ENCODE measurements at regions not wholly inside any gene's neighbourhood (a gene's known extent, or its start where the extent isn't known, plus 50 kb on each side); places are given as distances from the start of the nearest gene placed in this dataset.

DNA sequence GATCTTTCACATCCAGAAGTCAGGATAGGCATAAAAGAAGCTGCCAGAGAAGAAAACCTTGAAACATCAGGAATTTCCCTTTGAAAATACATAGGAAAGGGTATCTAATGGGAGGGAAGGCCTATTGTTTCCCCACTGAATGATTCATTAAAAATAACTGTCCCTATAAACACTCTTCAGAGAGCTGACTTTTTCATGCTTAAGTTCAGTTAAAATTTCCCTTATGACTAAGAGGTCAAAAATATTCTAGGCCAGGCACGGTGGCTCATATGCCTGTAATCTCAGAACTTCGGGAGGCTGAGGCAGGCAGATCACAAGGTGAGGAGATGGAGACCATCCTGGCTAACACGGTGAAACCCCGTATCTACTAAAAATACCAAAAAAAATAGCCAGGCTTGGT, 499.5 kb downstream of the ENC1 start:
- no peak for DNase-seq

DNA sequence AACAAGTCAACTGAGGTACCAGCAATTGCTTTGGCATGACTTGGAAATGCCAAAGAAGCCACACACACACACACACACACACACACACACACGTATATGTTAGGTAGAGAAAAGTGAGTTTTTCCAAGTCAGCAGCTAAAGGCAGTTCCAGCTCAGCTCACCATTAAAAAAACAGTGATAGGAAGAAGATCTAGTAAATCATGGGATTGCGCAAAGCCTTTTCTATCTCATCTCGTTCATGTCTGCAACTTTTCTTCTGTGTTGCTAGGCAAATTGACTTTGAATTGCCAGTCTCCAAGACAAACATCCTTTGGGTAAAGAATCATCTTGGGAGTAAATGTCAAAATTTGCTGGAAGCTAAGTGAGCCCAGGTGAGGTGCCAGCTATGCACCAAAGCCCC, 500.1 kb downstream of the ENC1 start:
- DNase-seq, result no peak

- DNase-seq, result no peak
These were observed 500.9 kb downstream of the ENC1 start for GRCh38 chr5:74139589-74139988.

- DNase-seq, result no peak
These were observed 501.8 kb downstream of the ENC1 start for GRCh38 chr5:74138721-74139120.

DNA sequence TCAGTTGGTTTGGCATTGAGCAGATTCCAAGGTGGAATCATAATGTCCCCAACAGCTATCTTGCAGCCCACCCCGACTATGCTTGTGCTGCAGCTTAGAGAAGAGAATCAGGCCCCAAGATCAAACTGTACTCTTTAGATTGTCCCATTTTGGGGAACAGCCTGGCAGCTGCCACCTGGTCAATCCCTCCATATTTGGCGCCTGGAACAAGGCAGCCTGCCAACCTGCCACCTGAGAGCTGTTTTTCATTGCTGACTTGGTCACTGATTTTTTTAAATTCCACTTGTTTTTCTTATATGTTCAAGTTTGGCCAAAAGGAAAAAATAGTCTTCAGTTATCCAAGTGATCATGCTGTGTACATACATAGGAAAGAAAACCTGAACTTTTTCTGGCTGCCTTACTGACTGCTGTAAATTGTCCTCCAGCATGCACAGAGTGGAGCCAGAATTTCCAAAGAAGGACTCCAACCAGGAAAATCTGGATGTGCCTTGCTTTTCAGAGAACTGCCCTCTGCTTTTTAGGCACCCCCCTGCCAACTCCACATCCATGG, 504.2 kb downstream of the ENC1 start:
- DNase-seq, result no peak

DNA sequence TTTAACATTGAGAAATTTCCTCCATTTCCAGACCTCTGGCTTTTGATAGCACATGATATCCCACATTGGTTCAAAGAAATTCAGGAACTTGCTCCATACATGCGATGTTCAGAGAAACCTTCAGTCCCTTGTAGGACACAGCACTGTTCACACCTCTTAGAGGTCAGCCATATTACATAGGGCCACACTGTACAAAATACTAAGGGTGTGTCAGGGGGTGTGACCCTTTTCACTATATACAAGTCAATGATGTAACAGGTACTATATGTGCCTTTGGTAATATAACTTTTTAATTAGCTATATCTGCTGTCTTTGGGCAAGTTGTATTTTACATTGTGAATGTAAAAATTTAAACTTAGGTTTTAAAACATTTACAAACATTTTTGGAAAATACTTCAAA, 505.5 kb downstream of the ENC1 start:
- DNase-seq, result no peak

GRCh38 chr5:74132485-74132884, 506.5 kb downstream of the ARHGEF28 start:
- no peak for DNase-seq

GRCh38 chr5:74131250-74131649, 505.3 kb downstream of the ARHGEF28 start:
- no peak for DNase-seq

- peak; percentile 90 to 93 for DNase-seq
These were observed 504.3 kb downstream of the ARHGEF28 start for GRCh38 chr5:74130155-74130897.

- DNase-seq, result peak; percentile 61 to 68
These were observed 501.7 kb downstream of the ARHGEF28 start for GRCh38 chr5:74127381-74128320.

- DNase-seq, result no peak
These were observed 500.3 kb downstream of the ARHGEF28 start for GRCh38 chr5:74126294-74126693.

DNA sequence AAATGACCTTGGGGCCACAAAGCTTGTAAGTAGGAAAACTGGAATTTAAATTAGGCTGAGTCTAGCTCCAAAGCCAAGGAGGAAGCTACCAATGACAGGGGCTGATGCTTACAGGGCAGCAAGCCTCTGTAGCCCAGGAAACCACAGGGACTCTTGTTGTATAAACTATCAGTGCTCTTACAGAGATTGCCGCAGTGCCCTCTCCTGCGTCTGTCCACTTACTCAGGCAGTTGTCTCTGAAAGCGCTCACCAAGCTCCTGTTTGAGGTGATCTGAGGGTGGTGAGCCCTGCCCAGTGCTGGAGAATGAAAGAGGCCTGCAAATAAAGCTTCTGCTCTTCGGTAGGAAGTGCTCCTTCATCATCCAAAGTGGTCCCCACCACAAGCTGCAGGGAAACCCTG, 498.8 kb downstream of the ARHGEF28 start:
- peak in 1 of 2 experiments; percentile 21 for DNase-seq

DNA sequence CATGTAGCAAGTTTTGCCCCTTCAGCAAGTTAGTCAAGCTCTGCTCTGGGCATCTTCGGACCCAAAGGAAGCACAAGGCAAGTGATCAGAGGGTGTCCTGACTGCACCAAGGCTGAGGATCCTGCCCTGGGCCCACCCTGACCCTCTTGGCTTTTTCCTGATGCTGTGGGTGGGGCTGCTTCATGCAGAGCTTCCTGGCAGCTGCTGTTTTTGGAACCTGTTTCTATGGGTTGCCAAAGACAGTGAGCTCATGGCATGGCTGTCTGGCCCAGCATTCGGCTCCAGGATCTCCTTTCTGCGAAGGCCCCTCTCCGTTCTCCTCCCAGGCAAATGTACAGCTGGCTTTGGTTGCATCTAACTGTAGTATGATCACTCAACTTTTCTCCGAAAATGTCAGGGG, 497.9 kb downstream of the ARHGEF28 start:
- peak in 1 of 2 experiments; percentile 19 for DNase-seq

DNA sequence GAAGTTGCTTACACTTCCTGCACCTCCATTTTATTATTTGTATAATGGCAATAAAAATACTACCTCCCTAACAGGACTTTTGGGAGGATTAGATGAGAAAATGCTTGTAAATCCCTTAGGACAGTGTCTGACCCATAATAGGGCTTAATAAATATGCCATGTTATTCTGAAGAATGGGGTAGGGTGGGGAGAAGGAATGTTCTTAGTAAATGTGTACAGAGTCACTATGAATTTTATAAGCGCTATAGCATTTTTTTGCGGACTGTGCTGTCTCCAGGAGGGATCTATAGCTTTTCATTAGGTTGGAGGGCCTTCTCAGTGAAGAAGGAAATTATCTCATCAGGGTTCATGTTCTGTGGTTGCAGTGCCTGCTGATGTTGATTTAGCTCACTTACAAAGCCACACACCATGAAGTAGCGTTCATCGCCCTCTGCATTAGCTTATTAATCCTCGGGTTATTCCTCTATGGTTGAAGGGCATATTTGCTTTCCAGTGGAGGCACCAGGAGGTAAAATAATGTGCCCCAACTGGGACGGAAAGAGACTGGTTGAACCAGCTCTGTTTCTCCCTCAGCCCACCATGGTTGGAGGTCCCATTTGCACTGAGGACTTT, 497.1 kb downstream of the ARHGEF28 start:
- peak in 1 of 2 experiments; percentile 21 for DNase-seq

DNA sequence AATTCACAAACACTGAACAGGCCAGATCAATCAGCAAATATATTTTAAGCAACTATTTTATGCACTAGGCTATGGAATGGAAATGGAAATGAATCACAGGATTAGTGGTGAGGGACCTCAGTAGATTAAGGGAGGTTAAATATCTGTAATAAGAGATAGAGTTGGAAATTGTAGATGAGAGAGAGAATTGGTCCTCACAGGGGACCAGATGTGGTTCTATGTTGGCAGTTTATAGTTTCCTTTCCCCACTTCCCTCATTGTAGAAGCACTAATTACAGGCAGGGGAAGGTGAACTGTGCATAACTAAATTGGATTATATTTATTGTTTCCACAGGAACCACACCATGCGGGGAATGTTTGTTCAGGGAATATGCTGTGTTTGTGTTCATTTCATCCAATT, 496.2 kb downstream of the ARHGEF28 start:
- no peak for DNase-seq

DNA sequence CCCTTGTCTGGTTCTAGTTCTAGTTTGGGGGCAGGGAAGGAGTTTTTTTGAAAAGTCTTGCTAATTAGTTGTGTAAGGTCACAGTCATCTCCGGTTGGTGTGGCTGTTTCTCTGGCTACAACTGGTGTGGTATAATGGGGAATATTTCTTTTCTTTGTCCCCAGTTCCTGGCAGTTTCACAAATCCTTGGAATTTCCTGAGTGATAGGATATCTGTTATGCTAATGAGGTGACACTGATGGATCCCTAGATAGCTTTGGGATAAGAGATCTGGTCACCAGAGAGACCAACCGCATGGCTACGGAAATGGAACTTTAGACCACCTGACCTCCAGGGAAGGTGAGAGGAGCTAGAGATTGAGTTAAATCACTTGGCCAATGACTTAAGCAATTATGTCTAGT, 494.6 kb downstream of the ARHGEF28 start:
- DNase-seq, result no peak

DNA sequence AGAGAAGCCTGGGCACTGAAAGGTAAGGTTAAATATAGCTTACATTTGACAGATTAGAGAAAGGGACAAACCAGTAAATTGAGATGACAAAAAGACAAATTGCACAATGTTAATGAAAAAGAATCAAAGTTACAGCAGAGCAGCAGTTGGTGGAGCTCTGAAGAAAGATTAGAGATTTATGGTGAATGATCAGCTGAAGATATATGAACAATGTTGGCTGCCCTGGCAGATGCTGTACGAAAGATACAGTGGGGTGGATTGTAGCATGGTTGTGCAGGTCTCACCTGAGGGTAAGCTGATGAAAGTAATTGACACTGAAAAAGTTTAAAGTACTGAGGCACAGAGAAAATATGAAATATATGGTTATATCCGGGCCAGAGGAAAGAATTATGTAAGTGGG, 492.1 kb downstream of the ARHGEF28 start:
- DNase-seq, result no peak

DNA sequence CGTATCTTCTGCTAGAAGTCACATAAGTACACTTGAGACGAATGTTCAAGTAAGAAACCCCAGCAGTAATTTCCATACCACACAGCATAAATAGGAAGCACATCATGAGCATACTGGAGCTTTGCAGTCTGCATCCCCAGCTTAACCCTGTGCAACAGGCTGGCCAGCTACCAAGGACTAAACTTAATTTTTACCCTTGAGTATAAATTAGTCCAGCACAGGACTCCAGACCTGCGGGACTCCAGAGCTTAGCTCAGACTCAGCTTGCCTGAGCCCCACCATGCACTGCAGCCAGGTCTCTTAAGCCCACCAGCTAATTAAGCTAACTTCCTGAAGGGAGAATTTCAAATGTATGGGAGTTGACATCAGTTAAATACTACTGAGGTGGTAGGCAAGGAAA, 491.0 kb downstream of the ARHGEF28 start:
- no peak for DNase-seq

DNA sequence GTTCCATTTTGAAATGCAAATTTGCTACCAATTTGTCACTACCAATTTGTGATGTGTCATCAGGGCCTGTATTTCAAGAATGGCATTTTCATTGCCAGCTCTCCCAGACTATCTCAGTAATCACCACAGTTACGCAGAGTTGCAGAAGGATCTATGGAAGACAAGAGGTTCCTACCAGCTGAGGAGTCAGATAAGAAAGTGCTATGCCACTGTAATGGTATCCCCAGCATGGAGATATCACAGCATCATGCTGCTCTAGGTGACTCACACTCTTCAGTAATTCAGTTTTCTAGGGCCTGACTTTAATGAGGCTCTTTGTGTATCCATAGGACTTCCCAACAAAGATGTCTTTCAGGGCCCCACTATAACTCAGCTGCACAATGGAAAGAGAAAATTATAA, 490.3 kb downstream of the ARHGEF28 start:
- no peak for DNase-seq

DNA sequence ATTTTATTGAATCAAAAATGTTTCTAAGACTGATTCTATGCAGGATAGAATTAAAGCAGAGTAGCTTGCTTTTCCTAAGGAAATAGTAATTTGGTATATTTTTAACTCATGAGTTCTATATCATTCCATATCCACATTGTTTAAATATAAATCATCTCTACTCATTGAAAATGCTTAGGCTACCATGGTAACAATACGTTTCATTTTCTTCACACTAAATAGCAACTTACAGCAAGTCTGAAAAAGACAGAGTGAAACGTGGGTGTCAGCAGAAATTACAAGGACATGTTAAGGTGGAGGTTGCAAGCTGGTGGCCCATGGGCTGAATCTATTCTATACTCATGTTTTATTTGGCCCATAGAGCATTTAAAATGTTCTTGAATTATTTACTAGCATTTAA, 487.9 kb downstream of the ARHGEF28 start:
- no peak for DNase-seq

DNA sequence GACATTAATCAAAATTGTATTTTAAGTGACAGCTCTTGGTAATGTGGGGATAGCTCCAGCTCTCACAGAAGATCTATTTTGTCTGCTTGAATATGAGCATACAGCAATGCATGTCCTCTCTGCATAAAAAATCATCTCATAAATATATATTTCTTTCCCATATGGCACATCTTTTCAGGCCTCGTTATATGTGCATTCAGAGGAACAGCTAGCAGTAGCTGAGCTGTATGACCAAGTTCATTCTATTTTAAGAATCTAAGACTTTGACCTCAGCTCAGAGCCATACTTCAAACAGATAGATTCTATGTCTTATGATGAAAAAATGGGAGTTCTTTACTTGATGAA, 487.2 kb downstream of the ARHGEF28 start:
- no peak for DNase-seq

- DNase-seq, result no peak
These were observed 486.6 kb downstream of the ARHGEF28 start for GRCh38 chr5:74112372-74113195.

GRCh38 chr5:74111764-74112163, 485.8 kb downstream of the ARHGEF28 start:
- DNase-seq, result no peak
